OCI-LY7 (cell line): ENCODE measurements at regions not wholly inside any gene's neighbourhood (a gene's known extent, or its start where the extent isn't known, plus 50 kb on each side); places are given as distances from the start of the nearest gene placed in this dataset.

Experiments used
- EZH2phosphoT487 ChIP-seq: fragments of 200-600 bp; sonication (generic); IDR thresholded peaks from 2 replicates; pipeline ENCODE4 v1.6.1; 2018; ENCODE audit warnings: low read depth, borderline replicate concordance, mild to moderate bottlenecking, mixed run types, antibody characterized with exemption, low read length, moderate library complexity, mixed read lengths
- TF ChIP-seq, protein P1 (sequence below): fragments of 200-600 bp; sonication (generic); conservative IDR thresholded peaks from 2 replicates; pipeline ENCODE4 v1.5.1; 2014; ENCODE audit warnings: mild to moderate bottlenecking, antibody characterized with exemption, low read length, moderate library complexity, mixed read lengths

DNA sequence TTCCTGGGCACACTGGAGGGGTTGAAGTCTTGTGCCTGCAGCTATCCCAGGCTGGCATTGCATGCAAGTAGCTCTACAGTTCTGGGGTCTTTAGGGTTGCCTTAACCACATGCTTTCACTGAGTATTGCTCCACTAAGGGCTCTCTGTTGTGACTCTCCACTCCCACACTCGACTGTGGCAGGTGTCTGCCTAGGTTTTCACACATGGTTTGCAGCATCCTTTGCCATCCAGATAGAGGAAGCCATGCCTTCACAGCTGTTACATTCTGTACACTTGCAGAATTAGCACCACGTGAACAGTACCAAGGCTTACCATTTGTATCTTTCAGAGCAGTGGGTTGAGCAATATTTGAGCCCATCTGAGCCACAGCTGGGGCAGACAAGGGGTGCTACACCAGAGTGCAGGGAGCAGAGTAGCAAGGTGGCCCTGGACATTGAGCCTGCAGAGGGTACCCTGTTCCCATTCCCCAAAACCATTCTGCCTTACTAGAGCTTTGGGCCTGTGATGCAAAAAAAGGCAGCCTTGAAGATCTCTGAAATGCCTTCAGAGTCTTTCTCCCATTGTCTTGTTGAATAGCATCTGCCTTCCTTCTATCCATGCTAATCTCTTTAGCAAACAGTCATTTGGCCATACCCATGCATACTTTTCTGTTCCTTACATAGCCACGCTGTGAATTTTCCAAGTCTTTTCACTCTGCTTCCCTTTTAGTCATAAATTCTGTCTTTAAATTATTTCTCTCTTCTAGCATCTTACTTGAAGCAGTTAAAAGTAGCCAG lies 95.2 kb upstream of the PLCL2 start:
- TF ChIP-seq, protein P1, sequence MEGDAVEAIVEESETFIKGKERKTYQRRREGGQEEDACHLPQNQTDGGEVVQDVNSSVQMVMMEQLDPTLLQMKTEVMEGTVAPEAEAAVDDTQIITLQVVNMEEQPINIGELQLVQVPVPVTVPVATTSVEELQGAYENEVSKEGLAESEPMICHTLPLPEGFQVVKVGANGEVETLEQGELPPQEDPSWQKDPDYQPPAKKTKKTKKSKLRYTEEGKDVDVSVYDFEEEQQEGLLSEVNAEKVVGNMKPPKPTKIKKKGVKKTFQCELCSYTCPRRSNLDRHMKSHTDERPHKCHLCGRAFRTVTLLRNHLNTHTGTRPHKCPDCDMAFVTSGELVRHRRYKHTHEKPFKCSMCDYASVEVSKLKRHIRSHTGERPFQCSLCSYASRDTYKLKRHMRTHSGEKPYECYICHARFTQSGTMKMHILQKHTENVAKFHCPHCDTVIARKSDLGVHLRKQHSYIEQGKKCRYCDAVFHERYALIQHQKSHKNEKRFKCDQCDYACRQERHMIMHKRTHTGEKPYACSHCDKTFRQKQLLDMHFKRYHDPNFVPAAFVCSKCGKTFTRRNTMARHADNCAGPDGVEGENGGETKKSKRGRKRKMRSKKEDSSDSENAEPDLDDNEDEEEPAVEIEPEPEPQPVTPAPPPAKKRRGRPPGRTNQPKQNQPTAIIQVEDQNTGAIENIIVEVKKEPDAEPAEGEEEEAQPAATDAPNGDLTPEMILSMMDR = no peak
- no peak for TF ChIP-seq EZH2phosphoT487
